A549 (cell line): ENCODE measurements at regions not wholly inside any gene's neighbourhood (a gene's known extent, or its start where the extent isn't known, plus 50 kb on each side); places are given as distances from the start of the nearest gene placed in this dataset.

Experiments used
- ATAC-seq, 2 experiments: fragments of 200-7000 bp in 1 of 2; fragments of >200 bp in 1 of 2; cut with Nextera tagmentation in 1 of 2; cut with Tn5 transposase in 1 of 2; 3 replicates each; pipeline versions ENCODE4 v1.8.0 to v1.9.1; 2018 to 2020; ENCODE audit warnings: mild to moderate bottlenecking in 1 of 2, moderate library complexity in 1 of 2
- CTCF ChIA-PET: fragments of 300-600 bp; sonication (Branson Sonifier 250); formaldehyde crosslinking; extraction: SDS; loops from one replicate; lab custom pipeline; 2021; ENCODE audit warnings: antibody characterized with exemption, inconsistent platforms; lab: Yijun Ruan, JAX
- POLR2A ChIA-PET: fragments of 350-600 bp; formaldehyde crosslinking; extraction: SDS; loops from one replicate; lab custom pipeline; 2021; ENCODE audit warnings: antibody characterized with exemption, inconsistent platforms; lab: Yijun Ruan, JAX
- DNase-seq, 2 experiments: peaks; one replicate each; pipeline versions ENCODE4 v3.0.0 to v3.0.0-alpha.2; 2011 to 2016; ENCODE audit warnings: low read depth in 1 of 2, low spot score in 1 of 2
- FAIRE-seq: peaks from 2 replicates; lab custom pipeline; 2011; peaks lifted over from hg19 to GRCh38; lab: Jason Lieb, UNC
- H3K27ac ChIP-seq, 2 experiments: fragments of >200 bp; sonication (Bioruptor Twin); formaldehyde crosslinking; 3 replicates each; pipeline ENCODE4 v1.5.1; 2016 to 2017
- H3K4me1 ChIP-seq: fragments of >200 bp; sonication (Bioruptor Twin); formaldehyde crosslinking; 3 replicates; pipeline ENCODE4 v1.6.1; 2016
- H3K4me2 ChIP-seq: fragments of >200 bp; sonication (Bioruptor Twin); formaldehyde crosslinking; 3 replicates; pipeline ENCODE4 v1.6.1; 2016
- H3K4me3 ChIP-seq: fragments of >200 bp; sonication (Bioruptor Twin); formaldehyde crosslinking; 3 replicates; pipeline ENCODE4 v1.5.1; 2016
- H3K9me3 ChIP-seq: fragments of >200 bp; sonication (Bioruptor Twin); formaldehyde crosslinking; 3 replicates; pipeline ENCODE4 v1.6.1; 2016
- ATOH8 ChIP-seq: fragments of 250-450 bp; sonication (Bioruptor Pico); IDR thresholded peaks from 2 replicates; pipeline ENCODE4 v1.5.0; 2020; ENCODE audit warnings: low read depth, mild to moderate bottlenecking, moderate library complexity
- CBX2 ChIP-seq: fragments of 200-600 bp; sonication (generic); IDR thresholded peaks from 2 replicates; pipeline ENCODE4 v1.6.1; 2016; ENCODE audit warnings: low read depth, mild to moderate bottlenecking, borderline replicate concordance
- CBX8 ChIP-seq: fragments of 200-600 bp; sonication (generic); IDR thresholded peaks from 2 replicates; pipeline ENCODE4 v1.6.1; 2016
- CEBPB ChIP-seq, 2 experiments: fragments of >200 bp in 1 of 2; sonication (Bioruptor Twin) in 1 of 2; formaldehyde crosslinking in 1 of 2; IDR thresholded peaks; 2 replicates each; pipeline ENCODE4 v1.6.1; 2012 to 2016
- CHD4 ChIP-seq: fragments of 200-600 bp; sonication (generic); IDR thresholded peaks from 2 replicates; pipeline ENCODE4 v1.6.1; 2016; ENCODE audit warnings: antibody characterized with exemption, mild to moderate bottlenecking, borderline replicate concordance
- EHF ChIP-seq: fragments of 250-450 bp; sonication (Bioruptor Pico); IDR thresholded peaks from 2 replicates; pipeline ENCODE4 v1.5.0; 2020; ENCODE audit warnings: mild to moderate bottlenecking
- EHMT2 ChIP-seq: fragments of 200-600 bp; sonication (generic); IDR thresholded peaks from 2 replicates; pipeline ENCODE4 v1.6.1; 2016; ENCODE audit warnings: antibody characterized with exemption, low read depth, mild to moderate bottlenecking, moderate library complexity
- ESRRA ChIP-seq: fragments of 150-350 bp; IDR thresholded peaks from 2 replicates; pipeline ENCODE4 v1.6.1; 2014; ENCODE audit warnings: mild to moderate bottlenecking, low read length, borderline replicate concordance
- FOXS1 ChIP-seq: fragments of 250-450 bp; sonication (Bioruptor Pico); IDR thresholded peaks from 2 replicates; pipeline ENCODE4 v1.5.0; 2020; ENCODE audit warnings: mild to moderate bottlenecking, moderate library complexity
- HDAC2 ChIP-seq: fragments of 200-600 bp; sonication (generic); IDR thresholded peaks from 2 replicates; pipeline ENCODE4 v1.6.1; 2016
- HEYL ChIP-seq: fragments of 250-450 bp; sonication (Bioruptor Pico); IDR thresholded peaks from 2 replicates; pipeline ENCODE4 v1.8.0; 2021; ENCODE audit warnings: mild to moderate bottlenecking, moderate library complexity
- JUN ChIP-seq, 2 experiments: fragments of >200 bp; sonication (Bioruptor Twin); formaldehyde crosslinking; IDR thresholded peaks; 2 replicates in 1 of 2; 3 replicates in 1 of 2; pipeline ENCODE4 v1.6.1; 2016 to 2017
- KDM5A ChIP-seq: fragments of 200-600 bp; sonication (generic); IDR thresholded peaks from 2 replicates; pipeline ENCODE4 v1.6.1; 2016; ENCODE audit warnings: antibody characterized with exemption, mild to moderate bottlenecking
- MAFK ChIP-seq: fragments of 450-650 bp; IDR thresholded peaks from 2 replicates; pipeline ENCODE4 v1.6.1; 2014; ENCODE audit not compliant: partially characterized antibody
- MAX ChIP-seq: IDR thresholded peaks from 2 replicates; pipeline ENCODE4 v1.6.1; 2012
- MYC ChIP-seq: IDR thresholded peaks from 2 replicates; pipeline ENCODE4 v1.6.1; 2012; ENCODE audit warnings: mild to moderate bottlenecking, inconsistent platforms, low read length, improper control_type of control experiment, borderline replicate concordance
- NPAS2 ChIP-seq: fragments of 250-450 bp; sonication (Bioruptor Pico); IDR thresholded peaks from 2 replicates; pipeline ENCODE4 v1.8.0; 2022; ENCODE audit warnings: mild to moderate bottlenecking, moderate library complexity, borderline replicate concordance
- NR3C1 ChIP-seq: fragments of >200 bp; sonication (Bioruptor Twin); formaldehyde crosslinking; IDR thresholded peaks from 3 replicates; pipeline ENCODE4 v1.6.1; 2017
- POLR2AphosphoS2 ChIP-seq: conservative IDR thresholded peaks from 2 replicates; pipeline ENCODE4 v1.6.1; 2012; ENCODE audit warnings: low read length, improper control_type of control experiment, inconsistent platforms
- RARB ChIP-seq: fragments of 250-450 bp; sonication (Bioruptor Pico); IDR thresholded peaks from 2 replicates; pipeline ENCODE4 v1.8.0; 2021; ENCODE audit warnings: mild to moderate bottlenecking, moderate library complexity
- RNF2 ChIP-seq: fragments of 200-600 bp; sonication (generic); IDR thresholded peaks from 2 replicates; pipeline ENCODE4 v1.6.1; 2016; ENCODE audit warnings: low read depth, mild to moderate bottlenecking, antibody characterized with exemption, moderate library complexity, borderline replicate concordance
- SMC3 ChIP-seq: fragments of >200 bp; sonication (Bioruptor Twin); formaldehyde crosslinking; IDR thresholded peaks from 3 replicates; pipeline ENCODE4 v1.6.1; 2018; ENCODE audit warnings: inconsistent platforms
- SREBF2 ChIP-seq: fragments of 450-650 bp; IDR thresholded peaks from 2 replicates; pipeline ENCODE4 v1.6.1; 2014; ENCODE audit warnings: mild to moderate bottlenecking, moderate library complexity
- TFCP2L1 ChIP-seq: fragments of 250-450 bp; sonication (Bioruptor Pico); IDR thresholded peaks from 2 replicates; pipeline ENCODE4 v1.5.0; 2021; ENCODE audit warnings: mild to moderate bottlenecking
- TP53 ChIP-seq: fragments of 250-450 bp; sonication (Bioruptor Pico); IDR thresholded peaks from 2 replicates; pipeline ENCODE4 v1.5.0; 2021; ENCODE audit warnings: mild to moderate bottlenecking, moderate library complexity
- ZFP36 ChIP-seq: fragments of 450-650 bp; IDR thresholded peaks from 2 replicates; pipeline ENCODE4 v1.6.1; 2014; ENCODE audit warnings: borderline replicate concordance; ENCODE audit not compliant: partially characterized antibody
- WGBS: methylation state at CpG from one replicate; pipeline ENCODE4 v1.1.6; 2017; ENCODE audit errors: missing lambda C conversion rate; 5-methylcytosine and 5-hydroxymethylcytosine counted together
- TF ChIP-seq, protein P1 (sequence below): fragments of 250-450 bp; sonication (Bioruptor Pico); IDR thresholded peaks from 2 replicates; pipeline ENCODE4 v1.5.0; 2021; ENCODE audit warnings: mild to moderate bottlenecking, moderate library complexity, borderline replicate concordance
- TF ChIP-seq, protein P2 (sequence below): IDR thresholded peaks from 2 replicates; pipeline ENCODE4 v1.6.1; 2012; ENCODE audit warnings: low read depth, borderline replicate concordance

GRCh38 chr2:36238106-36238505 lies 117.5 kb upstream of the CRIM1 start:
- FAIRE-seq, result no peak
- no peaks in the 10 kb centered on the region for H3K9me3 ChIP-seq
- no peak for ATAC-seq
- no peak overlapping the region for H3K4me3 ChIP-seq
- WGBS, result 26% methylated on average over 6 of the region's 6 CpGs
- TF ChIP-seq, protein P1, sequence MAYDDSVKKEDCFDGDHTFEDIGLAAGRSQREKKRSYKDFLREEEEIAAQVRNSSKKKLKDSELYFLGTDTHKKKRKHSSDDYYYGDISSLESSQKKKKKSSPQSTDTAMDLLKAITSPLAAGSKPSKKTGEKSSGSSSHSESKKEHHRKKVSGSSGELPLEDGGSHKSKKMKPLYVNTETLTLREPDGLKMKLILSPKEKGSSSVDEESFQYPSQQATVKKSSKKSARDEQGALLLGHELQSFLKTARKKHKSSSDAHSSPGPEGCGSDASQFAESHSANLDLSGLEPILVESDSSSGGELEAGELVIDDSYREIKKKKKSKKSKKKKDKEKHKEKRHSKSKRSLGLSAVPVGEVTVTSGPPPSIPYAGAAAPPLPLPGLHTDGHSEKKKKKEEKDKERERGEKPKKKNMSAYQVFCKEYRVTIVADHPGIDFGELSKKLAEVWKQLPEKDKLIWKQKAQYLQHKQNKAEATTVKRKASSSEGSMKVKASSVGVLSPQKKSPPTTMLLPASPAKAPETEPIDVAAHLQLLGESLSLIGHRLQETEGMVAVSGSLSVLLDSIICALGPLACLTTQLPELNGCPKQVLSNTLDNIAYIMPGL, result no peak
- TF ChIP-seq SMC3, result no peak
- TF ChIP-seq CHD4, result no peak
- no peak for TF ChIP-seq HDAC2
- TF ChIP-seq NPAS2 (CRISPR knock-in tag), result no peak
- no peak for TF ChIP-seq TFCP2L1
- TF ChIP-seq MYC, result no peak
- TF ChIP-seq KDM5A, result no peak
- DNase-seq, result no peak
- H3K4me1 ChIP-seq, result no peaks in the 10 kb centered on the region
- H3K27ac ChIP-seq, result no peak overlapping the region
- no peak overlapping the region for H3K4me2 ChIP-seq
- ChIA-PET CTCF (interaction anchor here (0.7 kb wide), 2 partner anchors 14 to 347 kb away, joined by 3 read pairs; no protein-coding TSS in a partner anchor), POLR2A (no interaction called here)

- no peak overlapping the region for H3K27ac ChIP-seq
- DNase-seq (no peak), ATAC-seq (no peak), FAIRE-seq (no peak)
- TF ChIP-seq TFCP2L1 (no peak), RARB (CRISPR knock-in tag) (no peak), ATOH8 (CRISPR knock-in tag) (no peak), SMC3 (no peak), ZFP36 (no peak), CBX2 (no peak), HDAC2 (no peak), NR3C1 (no peak), EHMT2 (no peak), FOXS1 (CRISPR knock-in tag) (no peak), POLR2AphosphoS2 (no peak), SREBF2 (no peak), EHF (CRISPR knock-in tag) (no peak), RNF2 (no peak)
- TF ChIP-seq, protein P1, result no peak
- ChIA-PET POLR2A (no interaction called here), CTCF (no interaction called here)
- H3K9me3 ChIP-seq, result no peaks in the 10 kb centered on the region
- H3K4me2 ChIP-seq, result no peak overlapping the region
- no peaks in the 10 kb centered on the region for H3K4me1 ChIP-seq
- H3K4me3 ChIP-seq, result no peak overlapping the region
Observed at GRCh38 chr2:36235882-36236281, 119.7 kb upstream of the CRIM1 start.

GRCh38 chr2:36235426-36235825 lies 120.2 kb upstream of the CRIM1 start:
- Histone ChIP-seq H3K27ac (no peak overlapping the region), H3K4me1 (no peaks in the 10 kb centered on the region), H3K4me3 (no peak overlapping the region), H3K4me2 (no peak overlapping the region), H3K9me3 (no peaks in the 10 kb centered on the region)
- ATAC-seq (no peak), FAIRE-seq (no peak), DNase-seq (no peak)
- POLR2A ChIA-PET, result no interaction called here
- CTCF ChIA-PET, result interaction anchor here (0.8 kb wide), 1 partner anchor 8 kb away, joined by 3 read pairs; no protein-coding TSS in a partner anchor
- WGBS, result 35% methylated on average over 3 of the region's 3 CpGs
- TF ChIP-seq, protein P2, sequence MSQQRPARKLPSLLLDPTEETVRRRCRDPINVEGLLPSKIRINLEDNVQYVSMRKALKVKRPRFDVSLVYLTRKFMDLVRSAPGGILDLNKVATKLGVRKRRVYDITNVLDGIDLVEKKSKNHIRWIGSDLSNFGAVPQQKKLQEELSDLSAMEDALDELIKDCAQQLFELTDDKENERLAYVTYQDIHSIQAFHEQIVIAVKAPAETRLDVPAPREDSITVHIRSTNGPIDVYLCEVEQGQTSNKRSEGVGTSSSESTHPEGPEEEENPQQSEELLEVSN, result no peak
- no peak for TF ChIP-seq HEYL (CRISPR knock-in tag)
- no peak for TF ChIP-seq NR3C1
- no peak for TF ChIP-seq ESRRA
- no peak for TF ChIP-seq CHD4
- TF ChIP-seq CBX8, result no peak
- no peak for TF ChIP-seq SMC3
- no peak for TF ChIP-seq EHF (CRISPR knock-in tag)
- TF ChIP-seq MAX, result no peak
- TF ChIP-seq CEBPB (IDR thresholded peaks at IDR 0.05), result no peak
- TF ChIP-seq MAFK, result no peak
- TF ChIP-seq ZFP36, result no peak
- TF ChIP-seq JUN (IDR thresholded peaks at IDR 0.05), result no peak
- TF ChIP-seq TP53, result no peak
- no peak for TF ChIP-seq MYC
